Hematopoietic multipotent progenitor cell treated with erythropoietin and hydrocortisone succinate and interleukin-3 and kit ligand, for 4 days (in vitro differentiated cells): ENCODE measurements at regions not wholly inside any gene's neighbourhood (a gene's known extent, or its start where the extent isn't known, plus 50 kb on each side); places are given as distances from the start of the nearest gene placed in this dataset.
A peak's percentile ranks its signal among the peaks of the same experiment; 100 is the strongest.

Experiments used
- DNase-seq: peaks from one replicate; pipeline ENCODE4 v3.0.0-alpha.2; 2015

- DNase-seq, result no peak
Measured at GRCh38 chr2:20110383-20110782, 59.0 kb upstream of the LAPTM4A start.

- no peak for DNase-seq
Measured at GRCh38 chr2:20108655-20109396, 57.4 kb upstream of the LAPTM4A start.

- peak; percentile 27 for DNase-seq
Measured at GRCh38 chr2:20107776-20108175, 56.3 kb upstream of the LAPTM4A start.

GRCh38 chr2:20107352-20107751 lies 55.9 kb upstream of the LAPTM4A start:
- no peak for DNase-seq

GRCh38 chr2:20106746-20107145 lies 55.3 kb upstream of the LAPTM4A start:
- DNase-seq, result peak; percentile 67

- no peak for DNase-seq
Measured at GRCh38 chr2:20104900-20105545, 53.6 kb upstream of the LAPTM4A start.

GRCh38 chr2:20103530-20103929 lies 52.1 kb upstream of the LAPTM4A start:
- DNase-seq, result peak; percentile 60
